Left ventricle myocardium superior (tissue), 1 donor: ENCODE measurements at regions not wholly inside any gene's neighbourhood (a gene's known extent, or its start where the extent isn't known, plus 50 kb on each side); places are given as distances from the start of the nearest gene placed in this dataset.
"Not testable (repeated sequence)": the region's sequence is repeated elsewhere in the genome, so short reads cannot be mapped to it uniquely, and the experiment has no call there.

Experiments used
- ATAC-seq: fragments of 200-7000 bp; cut with Tn5 transposase; one replicate; pipeline ENCODE4 v1.9.1; 2020; ENCODE audit warnings: mild to moderate bottlenecking, moderate library complexity
- DNase-seq: peaks from one replicate; pipeline ENCODE4 v3.0.0-alpha.2; 2020
- intact Hi-C: fragments of 100-400 bp; cut with micrococcal nuclease; formaldehyde crosslinking; loops from one replicate; pipeline ENCODE4 v1.11.0; 2022
- donor health status: DM: no; HTN: yes; CAD: no; lungs with severe emphysema.

- DNase-seq, ATAC-seq, intact Hi-C loops: not testable (repeated sequence)
These were observed 51.9 kb downstream of the DIPK2A start for GRCh38 chr3:144023543-144023942.

GRCh38 chr3:144028798-144029411 is 57.3 kb downstream of the DIPK2A start:
- peak; percentile 18 for ATAC-seq
- DNase-seq, result no peak
- intact Hi-C loops, result no loop called here

GRCh38 chr3:144029769-144030168 is 58.1 kb downstream of the DIPK2A start:
- no peak for DNase-seq
- no peak for ATAC-seq
- intact Hi-C loops, result no loop called here

DNA sequence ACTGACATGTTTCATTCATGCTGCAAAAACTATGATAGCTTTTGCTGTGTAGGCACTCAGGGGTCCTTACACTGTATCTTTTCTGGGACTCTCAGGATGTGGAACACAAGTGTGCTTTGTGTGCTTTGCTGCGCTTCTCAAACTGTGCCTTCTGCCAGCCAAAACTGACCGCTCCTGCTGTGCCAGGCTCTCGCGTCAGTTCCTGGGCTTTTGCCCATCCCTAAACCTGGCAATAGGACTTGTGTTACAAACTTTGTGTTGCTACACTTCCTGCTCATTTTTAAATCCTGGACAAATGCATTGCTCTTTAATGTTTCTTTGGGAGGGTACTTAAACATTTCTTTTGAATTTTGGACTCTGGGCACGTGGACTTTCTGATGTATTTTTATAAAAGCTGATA is 60.3 kb downstream of the DIPK2A start:
- ATAC-seq (peak; percentile 55), DNase-seq (peak; percentile 50)
- intact Hi-C loops, result no loop called here

DNA sequence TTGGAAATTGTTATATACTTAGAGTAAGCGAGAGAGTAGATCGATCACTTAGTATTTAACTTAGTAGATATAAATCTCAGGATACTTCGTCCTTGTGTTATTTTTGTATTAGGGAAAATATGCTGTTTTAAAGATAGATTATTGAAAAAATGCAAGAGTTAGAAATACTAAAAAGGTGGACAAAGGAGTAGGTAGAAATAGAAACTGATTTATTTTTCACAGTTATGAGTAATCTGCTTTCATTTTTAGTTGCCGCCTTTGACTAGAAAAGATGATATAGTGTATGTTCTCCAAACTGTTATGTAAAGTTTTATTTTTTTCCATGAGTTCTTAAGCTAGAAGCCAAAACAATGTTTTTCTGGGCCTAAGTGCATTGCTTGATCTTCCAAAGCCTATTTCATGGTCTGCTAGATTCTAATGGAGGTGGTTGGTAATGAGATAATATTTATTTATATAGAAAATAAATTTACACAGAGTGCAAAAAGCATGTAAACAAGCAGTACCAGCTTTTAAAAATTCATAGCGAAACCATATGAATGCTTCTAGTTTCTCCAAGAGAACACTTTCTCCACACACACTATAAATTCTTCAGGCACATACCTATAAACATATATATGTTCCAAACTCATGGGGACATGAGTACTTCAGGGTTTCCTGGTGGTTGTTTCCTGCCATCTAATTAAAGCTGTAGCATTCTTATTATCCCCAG is 61.1 kb downstream of the DIPK2A start:
- intact Hi-C loops, result no loop called here
- ATAC-seq, result no peak
- DNase-seq, result no peak

- ATAC-seq (no peak), DNase-seq (no peak)
- intact Hi-C loops, result no loop called here
These were observed 61.6 kb downstream of the DIPK2A start for GRCh38 chr3:144033240-144033589.

DNA sequence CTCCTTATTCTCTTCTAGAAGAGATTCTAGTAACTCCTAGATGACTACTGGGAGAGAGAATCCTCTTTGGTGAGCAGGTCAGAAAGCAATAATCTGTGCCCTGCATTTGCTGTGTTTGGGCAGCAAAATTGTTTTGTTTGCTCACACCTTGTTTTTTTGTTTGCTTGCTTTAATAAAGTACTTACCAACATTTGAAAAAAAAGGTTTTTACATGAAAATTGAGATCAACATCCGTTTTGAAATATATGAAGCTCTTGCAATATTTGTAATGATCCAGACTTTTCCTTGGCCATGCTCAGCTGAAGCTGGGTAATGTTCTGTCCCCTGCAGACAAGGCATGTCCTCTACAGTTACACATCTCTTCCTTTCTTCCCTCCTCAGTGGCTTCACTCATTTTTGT is 62.2 kb downstream of the DIPK2A start:
- intact Hi-C loops, result no loop called here
- ATAC-seq, result no peak
- no peak for DNase-seq

DNA sequence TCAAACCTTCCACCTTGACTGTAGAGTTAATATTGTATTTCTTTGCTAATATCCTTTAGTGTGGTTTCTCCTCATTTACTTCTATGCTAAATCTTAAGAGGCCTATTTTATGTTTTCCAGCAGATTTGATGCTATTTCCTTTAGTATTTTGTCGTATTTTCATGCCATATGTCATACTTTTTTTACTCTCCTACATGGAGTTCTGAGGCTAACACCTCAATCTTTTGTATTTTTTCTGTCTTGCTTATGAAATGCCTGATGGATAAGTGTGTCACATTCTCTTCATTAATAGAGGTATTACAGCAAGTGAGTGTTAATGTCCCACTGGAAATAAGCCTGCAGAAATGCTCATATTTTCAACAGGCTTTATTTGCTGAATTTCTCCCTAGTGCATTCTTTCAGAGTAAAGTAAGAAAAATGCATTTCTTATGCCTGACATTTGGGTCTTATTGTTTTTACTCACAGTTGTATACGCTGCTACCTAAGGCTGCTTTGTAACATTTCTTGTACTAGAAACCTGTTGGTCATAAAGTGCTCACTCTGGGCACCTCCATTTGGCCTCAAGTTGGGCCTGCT is 63.2 kb downstream of the DIPK2A start:
- intact Hi-C loops, result no loop called here
- ATAC-seq, result no peak
- DNase-seq, result no peak

GRCh38 chr3:144036498-144036897 is 64.9 kb downstream of the DIPK2A start:
- intact Hi-C loops, result no loop called here
- no peak for DNase-seq
- ATAC-seq, result no peak

DNA sequence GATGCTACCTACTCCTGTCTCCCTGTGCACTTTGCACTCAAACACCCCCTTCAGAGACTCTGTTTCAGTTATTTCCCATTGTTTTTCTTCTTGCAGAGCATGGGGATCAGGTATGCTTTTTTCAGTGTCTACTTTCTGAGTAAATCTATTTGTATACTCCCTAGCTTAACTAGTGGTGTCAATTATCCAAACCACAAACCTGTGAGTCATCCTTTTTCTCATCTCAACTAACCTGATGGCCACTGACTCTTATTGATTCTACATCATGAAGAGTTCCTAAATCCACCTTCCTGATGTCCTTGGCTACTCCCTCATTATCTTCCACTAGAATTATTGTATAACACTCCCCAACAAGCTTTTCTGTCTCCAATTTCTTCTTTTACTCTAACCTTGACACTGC is 68.0 kb downstream of the DIPK2A start:
- DNase-seq, result no peak
- intact Hi-C loops, result no loop called here
- no peak for ATAC-seq

- intact Hi-C loops, result no loop called here
- ATAC-seq (no peak), DNase-seq (no peak)
These were observed 70.4 kb downstream of the DIPK2A start for GRCh38 chr3:144041960-144042556.

DNA sequence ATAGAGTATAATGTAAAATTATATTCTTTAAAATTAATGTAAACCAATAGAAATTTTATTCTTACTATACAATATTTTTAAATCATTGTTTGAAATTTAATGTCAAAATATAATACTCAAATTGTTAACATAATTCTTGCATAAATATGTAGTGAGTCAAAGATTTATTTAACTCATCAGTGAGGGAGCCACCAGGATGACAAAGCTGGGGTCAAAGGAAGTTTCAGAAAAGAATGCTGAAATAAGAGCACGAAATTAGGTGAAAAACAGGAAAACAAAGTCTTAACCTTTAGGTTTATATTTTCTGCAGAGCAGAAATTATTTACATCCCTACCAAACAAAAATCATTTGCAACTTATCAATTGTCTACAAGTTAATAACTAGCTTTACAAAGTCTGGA is 74.1 kb downstream of the DIPK2A start:
- ATAC-seq (no peak), DNase-seq (no peak)
- intact Hi-C loops, result no loop called here

DNA sequence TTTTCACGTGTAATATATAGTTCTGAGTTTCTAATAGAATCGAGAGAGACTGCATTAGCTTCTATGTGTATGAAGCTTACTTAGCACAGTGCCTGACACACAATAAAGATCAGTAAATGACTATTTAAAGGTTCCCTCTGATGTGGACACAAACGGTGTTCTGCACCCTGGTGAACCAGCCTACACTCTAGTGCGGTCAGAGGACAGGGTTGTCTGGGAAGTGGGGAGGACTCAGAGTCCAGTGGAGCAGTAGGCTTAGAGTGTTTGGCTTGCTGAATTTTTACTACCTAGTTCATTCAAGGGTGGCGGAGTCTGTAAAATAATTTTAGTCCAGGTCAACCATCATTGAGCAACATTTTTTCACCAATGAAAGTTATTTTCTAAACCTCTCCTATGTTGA is 77.8 kb downstream of the DIPK2A start:
- intact Hi-C loops, result no loop called here
- DNase-seq (no peak), ATAC-seq (no peak)

DNA sequence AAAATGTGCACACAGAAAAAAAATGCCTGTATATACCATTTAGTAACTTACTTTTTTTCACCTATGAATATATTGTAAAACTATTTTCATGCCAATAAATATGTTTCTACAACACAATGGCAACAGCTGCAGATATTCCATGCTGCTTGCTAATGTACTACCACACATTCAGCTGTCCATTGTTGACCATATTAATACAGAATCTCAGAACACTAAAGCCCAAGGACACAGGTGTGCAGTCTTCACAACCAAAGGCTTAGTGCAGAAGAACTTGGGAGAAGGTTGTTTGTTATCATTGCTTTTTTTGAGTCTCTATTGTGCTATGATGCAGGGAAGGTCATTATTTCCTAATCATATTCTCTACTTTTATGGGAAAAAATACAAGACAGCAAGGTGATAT is 79.6 kb downstream of the DIPK2A start:
- ATAC-seq (no peak), DNase-seq (no peak)
- intact Hi-C loops, result no loop called here

- intact Hi-C loops, result no loop called here
These were observed 80.7 kb downstream of the DIPK2A start for GRCh38 chr3:144052275-144052674.

GRCh38 chr3:144053121-144053520 is 81.5 kb downstream of the DIPK2A start:
- DNase-seq (no peak), ATAC-seq (no peak)
- intact Hi-C loops, result no loop called here

More at GRCh38 chr3:144052275-144052674, 80.7 kb downstream of the DIPK2A start:
- DNase-seq (no peak), ATAC-seq (no peak)

DNA sequence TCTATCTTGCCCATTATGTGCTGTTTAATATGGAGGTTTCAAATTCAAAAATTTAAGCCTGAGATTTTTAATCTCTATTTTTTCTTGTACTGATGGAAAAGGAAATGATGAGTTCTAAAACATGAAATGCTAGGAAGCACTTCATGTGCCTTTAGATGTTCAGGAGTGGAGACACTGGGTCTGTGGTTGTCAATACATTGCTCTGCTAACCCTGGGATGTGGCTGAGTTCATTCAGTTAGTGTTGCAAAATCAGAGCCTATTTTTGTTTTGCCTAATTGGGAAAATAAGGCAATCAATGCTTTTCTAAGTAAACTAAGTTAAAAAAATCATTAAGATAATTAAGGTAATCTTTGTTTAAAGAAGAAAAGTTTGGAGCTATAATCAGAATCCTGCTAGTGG is 83.1 kb downstream of the DIPK2A start:
- DNase-seq (no peak), ATAC-seq (no peak)
- intact Hi-C loops, result loop anchor here (5.0 kb wide), 1 partner anchor 398 kb away; no protein-coding TSS in a partner anchor

DNA sequence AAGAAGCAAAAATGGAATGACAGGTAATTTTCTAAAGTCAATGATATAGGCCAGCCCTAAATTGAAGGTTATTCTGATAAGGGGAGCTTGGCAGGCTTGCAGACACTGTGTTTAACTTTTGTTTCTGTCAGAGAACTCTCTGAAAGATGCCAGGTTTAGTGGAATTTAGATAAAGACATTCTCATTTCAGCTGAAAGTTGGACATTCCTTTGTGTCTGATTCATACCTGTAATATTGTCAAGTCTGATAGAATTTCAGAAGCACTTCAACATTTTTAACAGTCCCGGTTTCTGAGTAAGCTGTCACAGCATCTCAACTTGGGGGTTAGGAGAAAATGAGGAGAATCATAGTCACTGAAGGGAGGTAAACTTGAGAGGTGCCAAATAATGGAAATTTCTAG is 84.0 kb downstream of the DIPK2A start:
- DNase-seq, result no peak
- intact Hi-C loops, result loop anchor here (5.0 kb wide), 1 partner anchor 397 kb away; no protein-coding TSS in a partner anchor
- no peak for ATAC-seq

- ATAC-seq (no peak), DNase-seq (no peak)
- intact Hi-C loops, result loop anchor here (5.0 kb wide), 1 partner anchor 394 kb away; no protein-coding TSS in a partner anchor
These were observed 87.1 kb downstream of the DIPK2A start for GRCh38 chr3:144058713-144059112.

DNA sequence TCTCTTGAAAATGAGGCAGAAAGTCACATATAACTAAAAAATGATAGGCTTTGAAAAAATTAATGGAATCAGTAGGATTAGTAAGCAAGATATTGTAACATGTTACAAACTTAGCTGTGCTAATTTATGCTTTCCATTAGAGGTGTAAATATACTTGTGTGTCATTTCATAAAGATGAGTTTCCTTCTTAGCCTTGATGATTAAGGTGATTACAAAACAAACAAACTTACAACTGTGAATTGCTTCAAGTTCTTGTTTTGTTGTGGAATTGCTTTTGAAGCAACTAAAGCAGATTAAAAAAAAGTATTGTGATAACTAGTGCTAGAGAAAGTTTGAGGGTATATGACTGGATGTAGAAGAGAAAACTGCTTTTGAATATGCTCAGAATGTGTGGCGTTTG is 87.9 kb downstream of the DIPK2A start:
- intact Hi-C loops, result loop anchor here (5.0 kb wide), 1 partner anchor 393 kb away; no protein-coding TSS in a partner anchor
- ATAC-seq, result no peak

More for the DNA sequence above, 87.9 kb downstream of the DIPK2A start:
- DNase-seq, result no peak
